ENCODE measurements at regions not wholly inside any gene's neighbourhood (a gene's known extent, or its start where the extent isn't known, plus 50 kb on each side); places are given as distances from the start of the nearest gene placed in this dataset.

DNA sequence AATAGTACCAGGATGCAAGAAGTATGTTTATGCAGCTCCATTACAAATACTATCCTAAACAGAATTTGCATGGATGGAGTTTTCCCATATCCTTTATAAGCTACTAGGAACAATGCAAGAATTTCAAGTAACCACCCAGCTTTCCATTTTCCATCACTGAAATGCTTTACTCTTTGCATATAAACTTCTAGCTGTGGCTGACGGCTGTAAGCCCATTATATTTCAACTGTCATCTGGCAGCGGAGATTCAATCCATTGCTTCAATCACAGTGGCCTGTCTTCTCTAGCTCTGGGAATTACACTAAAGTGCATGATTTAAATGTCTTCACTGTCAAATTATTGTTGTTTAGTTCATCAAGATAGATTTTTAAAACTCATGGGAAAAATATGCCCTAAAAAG is 64.2 kb upstream of the PAM start:
- no peaks in the 10 kb centered on the region for H3K4me1 Mint-ChIP-seq (ENCODE audit: low read depth, unreplicated experiment)
- no peaks in the 10 kb centered on the region for H3K79me2 ChIP-seq (ENCODE audit: insufficient read depth, low read length)
- H3K27ac ChIP-seq (ENCODE audit: low read depth, low read length), result no peak overlapping the region
- no peak overlapping the region for H3K4me3 ChIP-seq (ENCODE audit: insufficient read depth, low read depth, low read length)
- no peaks in the 10 kb centered on the region for H3K27me3 ChIP-seq (ENCODE audit: insufficient read depth, low read length)
- DNase-seq (ENCODE audit: low read depth) (no peak), FAIRE-seq (no peak)
- no peaks in the 10 kb centered on the region for H3K9me3 ChIP-seq (ENCODE audit: insufficient read depth, low read depth, low read length)
- H3K4me2 ChIP-seq (ENCODE audit: low read length), result no peak overlapping the region
- TF ChIP-seq, protein P1, sequence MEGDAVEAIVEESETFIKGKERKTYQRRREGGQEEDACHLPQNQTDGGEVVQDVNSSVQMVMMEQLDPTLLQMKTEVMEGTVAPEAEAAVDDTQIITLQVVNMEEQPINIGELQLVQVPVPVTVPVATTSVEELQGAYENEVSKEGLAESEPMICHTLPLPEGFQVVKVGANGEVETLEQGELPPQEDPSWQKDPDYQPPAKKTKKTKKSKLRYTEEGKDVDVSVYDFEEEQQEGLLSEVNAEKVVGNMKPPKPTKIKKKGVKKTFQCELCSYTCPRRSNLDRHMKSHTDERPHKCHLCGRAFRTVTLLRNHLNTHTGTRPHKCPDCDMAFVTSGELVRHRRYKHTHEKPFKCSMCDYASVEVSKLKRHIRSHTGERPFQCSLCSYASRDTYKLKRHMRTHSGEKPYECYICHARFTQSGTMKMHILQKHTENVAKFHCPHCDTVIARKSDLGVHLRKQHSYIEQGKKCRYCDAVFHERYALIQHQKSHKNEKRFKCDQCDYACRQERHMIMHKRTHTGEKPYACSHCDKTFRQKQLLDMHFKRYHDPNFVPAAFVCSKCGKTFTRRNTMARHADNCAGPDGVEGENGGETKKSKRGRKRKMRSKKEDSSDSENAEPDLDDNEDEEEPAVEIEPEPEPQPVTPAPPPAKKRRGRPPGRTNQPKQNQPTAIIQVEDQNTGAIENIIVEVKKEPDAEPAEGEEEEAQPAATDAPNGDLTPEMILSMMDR (IDR thresholded peaks at IDR 0.05; ENCODE audit: insufficient read depth, low read depth, low read length), result no peak
- no peak for TF ChIP-seq EZH2 (IDR thresholded peaks at IDR 0.05; ENCODE audit: insufficient read depth, low read length)
- no peak overlapping the region for H2AFZ ChIP-seq (ENCODE audit: low read depth, low read length)
- H3K4me1 ChIP-seq (ENCODE audit: insufficient read depth, low read length), result no peaks in the 10 kb centered on the region
- H3K27ac Mint-ChIP-seq (ENCODE audit: unreplicated experiment), result no peak overlapping the region
- H3K9me3 Mint-ChIP-seq (ENCODE audit: unreplicated experiment), result peaks cover 24% of the 10 kb centered on the region
- H3K27me3 Mint-ChIP-seq (ENCODE audit: low read depth, unreplicated experiment), result no peaks in the 10 kb centered on the region
- H4K20me1 ChIP-seq (ENCODE audit: insufficient read depth, low read length), result no peaks in the 10 kb centered on the region
- H3K36me3 ChIP-seq (ENCODE audit: insufficient read depth, low read length), result no peaks in the 10 kb centered on the region
- no peak overlapping the region for H3K4me3 Mint-ChIP-seq (ENCODE audit: unreplicated experiment)
- no peaks in the 10 kb centered on the region for H3K36me3 Mint-ChIP-seq (ENCODE audit: low read depth, unreplicated experiment)
- H3K9ac ChIP-seq (ENCODE audit: low read length), result no peak overlapping the region

DNA sequence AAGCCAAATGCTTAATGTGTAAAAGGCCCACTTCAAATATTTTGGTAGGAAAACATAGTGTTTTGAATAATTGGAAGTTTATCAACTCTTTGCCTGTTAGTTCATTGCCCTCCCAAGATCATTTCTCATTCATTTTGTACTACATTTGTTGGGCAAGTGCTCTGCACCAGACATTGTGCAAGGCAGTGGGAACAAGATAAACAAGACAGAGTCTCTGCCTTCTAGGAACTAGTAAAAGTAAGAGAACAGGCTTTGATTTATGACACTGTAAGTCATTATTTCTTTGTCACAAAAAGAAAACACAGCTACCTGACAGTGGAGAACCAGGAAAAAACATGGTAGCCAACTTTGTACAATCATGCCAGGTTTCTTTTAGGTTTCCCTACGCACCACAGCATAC is 63.7 kb upstream of the PAM start:
- no peak overlapping the region for H3K4me3 ChIP-seq (ENCODE audit: insufficient read depth, low read depth, low read length)
- Mint-ChIP-seq H3K36me3 (ENCODE audit: low read depth, unreplicated experiment) (no peaks in the 10 kb centered on the region), H3K4me3 (ENCODE audit: unreplicated experiment) (no peak overlapping the region), H3K27me3 (ENCODE audit: low read depth, unreplicated experiment) (no peaks in the 10 kb centered on the region), H3K27ac (ENCODE audit: unreplicated experiment) (no peak overlapping the region), H3K9me3 (ENCODE audit: unreplicated experiment) (peaks cover 22% of the 10 kb centered on the region), H3K4me1 (ENCODE audit: low read depth, unreplicated experiment) (no peaks in the 10 kb centered on the region)
- H4K20me1 ChIP-seq (ENCODE audit: insufficient read depth, low read length), result no peaks in the 10 kb centered on the region
- FAIRE-seq (no peak), DNase-seq (ENCODE audit: low read depth) (no peak)
- H3K36me3 ChIP-seq (ENCODE audit: insufficient read depth, low read length), result no peaks in the 10 kb centered on the region
- H3K4me2 ChIP-seq (ENCODE audit: low read length), result no peak overlapping the region
- no peak overlapping the region for H3K9ac ChIP-seq (ENCODE audit: low read length)
- no peaks in the 10 kb centered on the region for H3K9me3 ChIP-seq (ENCODE audit: insufficient read depth, low read depth, low read length)
- H3K79me2 ChIP-seq (ENCODE audit: insufficient read depth, low read length), result no peaks in the 10 kb centered on the region
- no peaks in the 10 kb centered on the region for H3K27me3 ChIP-seq (ENCODE audit: insufficient read depth, low read length)
- no peak for TF ChIP-seq EZH2 (IDR thresholded peaks at IDR 0.05; ENCODE audit: insufficient read depth, low read length)
- TF ChIP-seq, protein P1 (IDR thresholded peaks at IDR 0.05; ENCODE audit: insufficient read depth, low read depth, low read length), result no peak
- no peak overlapping the region for H2AFZ ChIP-seq (ENCODE audit: low read depth, low read length)
- H3K4me1 ChIP-seq (ENCODE audit: insufficient read depth, low read length), result no peaks in the 10 kb centered on the region
- H3K27ac ChIP-seq (ENCODE audit: low read depth, low read length), result no peak overlapping the region

DNA sequence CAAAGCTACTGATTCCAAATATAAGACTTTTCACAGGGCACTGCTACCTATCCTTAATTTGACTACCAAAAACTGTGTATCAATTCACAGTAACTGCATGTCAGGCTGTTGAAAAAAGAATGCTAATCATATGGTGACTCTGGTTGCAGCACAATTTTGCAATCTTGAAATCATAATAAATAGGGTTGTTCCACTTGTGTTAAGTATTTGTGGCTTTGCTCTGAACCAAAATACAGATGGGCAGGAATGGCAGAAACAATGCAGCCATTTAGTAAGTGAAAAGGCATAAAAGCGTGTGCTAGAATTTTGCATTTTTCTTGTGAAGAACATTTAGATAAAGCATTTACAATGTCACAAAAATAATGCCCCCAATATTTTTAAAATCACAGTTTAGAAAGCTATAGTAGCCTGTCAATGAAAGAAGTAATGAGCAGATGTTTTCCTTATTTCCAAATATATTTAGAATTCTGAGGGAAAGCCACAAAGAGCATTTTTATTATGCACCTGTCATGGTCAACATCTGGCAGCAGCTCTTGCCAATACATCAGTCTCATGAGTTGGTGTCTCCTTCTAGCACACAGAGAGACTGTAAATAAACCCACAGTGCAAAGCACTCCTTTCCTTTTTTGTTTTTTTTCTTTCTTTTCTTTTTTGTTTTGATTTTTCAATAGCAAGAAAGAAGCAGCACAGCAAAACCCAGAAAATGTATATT is 54.8 kb upstream of the PAM start:
- Histone ChIP-seq H2AFZ (ENCODE audit: low read depth, low read length) (no peak overlapping the region), H3K79me2 (ENCODE audit: insufficient read depth, low read length) (no peaks in the 10 kb centered on the region), H3K27me3 (ENCODE audit: insufficient read depth, low read length) (no peaks in the 10 kb centered on the region), H3K9me3 (ENCODE audit: insufficient read depth, low read depth, low read length) (no peaks in the 10 kb centered on the region), H3K27ac (ENCODE audit: low read depth, low read length) (no peak overlapping the region), H3K4me1 (ENCODE audit: insufficient read depth, low read length) (no peaks in the 10 kb centered on the region), H3K9ac (ENCODE audit: low read length) (no peak overlapping the region), H4K20me1 (ENCODE audit: insufficient read depth, low read length) (no peaks in the 10 kb centered on the region), H3K4me2 (ENCODE audit: low read length) (no peak overlapping the region), H3K36me3 (ENCODE audit: insufficient read depth, low read length) (no peaks in the 10 kb centered on the region), H3K4me3 (ENCODE audit: insufficient read depth, low read depth, low read length) (no peak overlapping the region)
- H3K9me3 Mint-ChIP-seq (ENCODE audit: unreplicated experiment), result no peaks in the 10 kb centered on the region
- FAIRE-seq (no peak), DNase-seq (ENCODE audit: low read depth) (no peak)
- no peak overlapping the region for H3K27ac Mint-ChIP-seq (ENCODE audit: unreplicated experiment)
- TF ChIP-seq EZH2 (IDR thresholded peaks at IDR 0.05; ENCODE audit: insufficient read depth, low read length), result no peak
- TF ChIP-seq, protein P1 (IDR thresholded peaks at IDR 0.05; ENCODE audit: insufficient read depth, low read depth, low read length), result no peak
- no peak overlapping the region for H3K4me3 Mint-ChIP-seq (ENCODE audit: unreplicated experiment)
- H3K4me1 Mint-ChIP-seq (ENCODE audit: low read depth, unreplicated experiment), result no peaks in the 10 kb centered on the region
- no peaks in the 10 kb centered on the region for H3K36me3 Mint-ChIP-seq (ENCODE audit: low read depth, unreplicated experiment)
- H3K27me3 Mint-ChIP-seq (ENCODE audit: low read depth, unreplicated experiment), result no peaks in the 10 kb centered on the region
